Neural progenitor cell (in vitro differentiated cells): ENCODE measurements at regions not wholly inside any gene's neighbourhood (a gene's known extent, or its start where the extent isn't known, plus 50 kb on each side); places are given as distances from the start of the nearest gene placed in this dataset.

ENCODE experiments used
- DNase-seq: peaks from one replicate; pipeline ENCODE4 v3.0.0-alpha.2; 2016; ENCODE audit warnings: low spot score
- H2AFZ ChIP-seq: fragments of 200-600 bp; sonication (generic); replicated peaks from 2 replicates; pipeline ENCODE4 v1.6.1; 2016; ENCODE audit warnings: antibody characterized with exemption
- H3F3A ChIP-seq: fragments of 200-600 bp; sonication (generic); 2 replicates; pipeline ENCODE4 v1.6.1; 2016; ENCODE audit warnings: antibody characterized with exemption, low read depth
- H3K27ac ChIP-seq: fragments of 200-600 bp; sonication (generic); 2 replicates; pipeline ENCODE4 v1.5.1; 2016; ENCODE audit warnings: mild to moderate bottlenecking
- H3K27me3 ChIP-seq: fragments of 200-600 bp; sonication (generic); 2 replicates; pipeline ENCODE4 v1.6.1; 2016; ENCODE audit warnings: mild to moderate bottlenecking, moderate library complexity
- H3K36me3 ChIP-seq: fragments of 200-600 bp; sonication (generic); 2 replicates; pipeline ENCODE4 v1.5.1; 2016
- H3K4me1 ChIP-seq: fragments of 200-600 bp; sonication (generic); 2 replicates; pipeline ENCODE4 v1.6.1; 2016; ENCODE audit warnings: mixed run types
- H3K4me2 ChIP-seq: fragments of 200-600 bp; sonication (generic); 2 replicates; pipeline ENCODE4 v1.6.1; 2016
- H3K4me3 ChIP-seq: fragments of 200-600 bp; sonication (generic); 2 replicates; pipeline ENCODE4 v1.5.1; 2016
- H3K79me2 ChIP-seq: fragments of 200-600 bp; sonication (generic); 2 replicates; pipeline ENCODE4 v1.6.1; 2016; ENCODE audit warnings: low read depth
- H3K9ac ChIP-seq: fragments of 200-600 bp; sonication (generic); 2 replicates; pipeline ENCODE4 v1.6.1; 2016
- H3K9me3 ChIP-seq: fragments of 200-600 bp; sonication (generic); 2 replicates; pipeline ENCODE4 v1.5.1; 2016; ENCODE audit warnings: low read depth
- H4K20me1 ChIP-seq: fragments of 200-600 bp; sonication (generic); 2 replicates; pipeline ENCODE4 v1.6.1; 2016; ENCODE audit warnings: low read depth
- H3K27ac Mint-ChIP-seq: 3 replicates; pipeline ENCODE4 v1.8.0; 2021; ENCODE audit warnings: mixed read lengths
- H3K27me3 Mint-ChIP-seq: 2 replicates; pipeline ENCODE4 v1.8.0; 2022; ENCODE audit warnings: low read depth, mild to moderate bottlenecking, inconsistent platforms, moderate library complexity, mixed read lengths; ENCODE audit not compliant: insufficient read depth
- H3K36me3 Mint-ChIP-seq: 3 replicates; pipeline ENCODE4 v1.8.0; 2021; ENCODE audit warnings: mixed read lengths
- H3K4me1 Mint-ChIP-seq: 3 replicates; pipeline ENCODE4 v1.8.0; 2021; ENCODE audit warnings: mixed read lengths
- H3K4me3 Mint-ChIP-seq: 3 replicates; pipeline ENCODE4 v1.8.0; 2021; ENCODE audit warnings: mild to moderate bottlenecking, moderate library complexity, mixed read lengths
- H3K9me3 Mint-ChIP-seq: 3 replicates; pipeline ENCODE4 v1.8.0; 2020; ENCODE audit warnings: mixed read lengths
- EZH2 ChIP-seq: fragments of 200-600 bp; sonication (generic); IDR thresholded peaks from 2 replicates; pipeline ENCODE4 v1.6.1; 2017; ENCODE audit warnings: antibody characterized with exemption, mild to moderate bottlenecking, moderate library complexity
- EZH2phosphoT487 ChIP-seq: fragments of 200-600 bp; sonication (generic); IDR thresholded peaks from 2 replicates; pipeline ENCODE4 v1.6.1; 2017; ENCODE audit warnings: antibody characterized with exemption
- TF ChIP-seq, protein P1 (sequence below): fragments of 200-600 bp; sonication (generic); IDR thresholded peaks from 2 replicates; pipeline ENCODE4 v1.5.1; 2017; ENCODE audit warnings: antibody characterized with exemption, mild to moderate bottlenecking

- no peaks in the 10 kb centered on the region for H3K36me3 ChIP-seq
- TF ChIP-seq EZH2phosphoT487 (no peak), EZH2 (no peak)
- TF ChIP-seq, protein P1, sequence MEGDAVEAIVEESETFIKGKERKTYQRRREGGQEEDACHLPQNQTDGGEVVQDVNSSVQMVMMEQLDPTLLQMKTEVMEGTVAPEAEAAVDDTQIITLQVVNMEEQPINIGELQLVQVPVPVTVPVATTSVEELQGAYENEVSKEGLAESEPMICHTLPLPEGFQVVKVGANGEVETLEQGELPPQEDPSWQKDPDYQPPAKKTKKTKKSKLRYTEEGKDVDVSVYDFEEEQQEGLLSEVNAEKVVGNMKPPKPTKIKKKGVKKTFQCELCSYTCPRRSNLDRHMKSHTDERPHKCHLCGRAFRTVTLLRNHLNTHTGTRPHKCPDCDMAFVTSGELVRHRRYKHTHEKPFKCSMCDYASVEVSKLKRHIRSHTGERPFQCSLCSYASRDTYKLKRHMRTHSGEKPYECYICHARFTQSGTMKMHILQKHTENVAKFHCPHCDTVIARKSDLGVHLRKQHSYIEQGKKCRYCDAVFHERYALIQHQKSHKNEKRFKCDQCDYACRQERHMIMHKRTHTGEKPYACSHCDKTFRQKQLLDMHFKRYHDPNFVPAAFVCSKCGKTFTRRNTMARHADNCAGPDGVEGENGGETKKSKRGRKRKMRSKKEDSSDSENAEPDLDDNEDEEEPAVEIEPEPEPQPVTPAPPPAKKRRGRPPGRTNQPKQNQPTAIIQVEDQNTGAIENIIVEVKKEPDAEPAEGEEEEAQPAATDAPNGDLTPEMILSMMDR, result no peak
- no peaks in the 10 kb centered on the region for H3K79me2 ChIP-seq
- no peak for DNase-seq
- H4K20me1 ChIP-seq, result no peaks in the 10 kb centered on the region
- H3K4me3 Mint-ChIP-seq, result no peak overlapping the region
- H3K4me1 Mint-ChIP-seq, result peaks cover 21% of the 10 kb centered on the region
- no peak overlapping the region for H3K27ac Mint-ChIP-seq
- H3K4me2 ChIP-seq, result no peak overlapping the region
- no peaks in the 10 kb centered on the region for H3K27me3 ChIP-seq
- H3K4me3 ChIP-seq, result no peak overlapping the region
- H3K9me3 Mint-ChIP-seq, result no peaks in the 10 kb centered on the region
- no peaks in the 10 kb centered on the region for H3K4me1 ChIP-seq
- H3K9me3 ChIP-seq, result no peaks in the 10 kb centered on the region
- no peaks in the 10 kb centered on the region for H3F3A ChIP-seq
- H2AFZ ChIP-seq, result no peak overlapping the region
- no peak overlapping the region for H3K9ac ChIP-seq
- H3K27me3 Mint-ChIP-seq, result peaks cover 11% of the 10 kb centered on the region
- no peak overlapping the region for H3K27ac ChIP-seq
- no peaks in the 10 kb centered on the region for H3K36me3 Mint-ChIP-seq
These were observed 68.6 kb upstream of the ITGA11 start for GRCh38 chr15:68500363-68501258.

DNA sequence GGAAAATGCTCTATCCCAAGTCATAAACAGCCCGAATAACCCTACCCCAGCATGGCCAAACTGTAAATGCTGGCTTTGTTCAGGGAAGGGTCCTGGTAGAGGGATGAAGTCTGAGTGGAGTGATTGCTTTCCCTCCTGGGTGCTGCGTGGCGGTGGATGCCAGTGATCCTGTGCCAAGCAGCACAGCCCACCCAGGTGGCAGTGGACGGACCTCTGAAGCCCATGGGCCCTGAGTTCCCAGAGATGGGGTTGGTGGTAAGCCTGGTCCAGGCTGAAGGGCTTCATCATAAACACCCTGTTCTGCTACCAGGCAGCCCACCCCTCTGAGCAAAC is 69.3 kb upstream of the ITGA11 start:
- Histone ChIP-seq H3K4me3 (no peak overlapping the region), H2AFZ (no peak overlapping the region), H3F3A (no peaks in the 10 kb centered on the region), H3K4me1 (no peaks in the 10 kb centered on the region), H3K79me2 (no peaks in the 10 kb centered on the region), H3K4me2 (no peak overlapping the region), H3K9ac (no peak overlapping the region), H3K9me3 (no peaks in the 10 kb centered on the region), H3K27ac (no peak overlapping the region), H3K27me3 (no peaks in the 10 kb centered on the region), H4K20me1 (no peaks in the 10 kb centered on the region), H3K36me3 (no peaks in the 10 kb centered on the region)
- no peak for DNase-seq
- Mint-ChIP-seq H3K27me3 (peaks cover 11% of the 10 kb centered on the region), H3K9me3 (no peaks in the 10 kb centered on the region), H3K36me3 (no peaks in the 10 kb centered on the region), H3K27ac (no peak overlapping the region), H3K4me1 (peaks cover 21% of the 10 kb centered on the region), H3K4me3 (no peak overlapping the region)
- TF ChIP-seq EZH2 (no peak), EZH2phosphoT487 (no peak)
- TF ChIP-seq, protein P1, result no peak

DNA sequence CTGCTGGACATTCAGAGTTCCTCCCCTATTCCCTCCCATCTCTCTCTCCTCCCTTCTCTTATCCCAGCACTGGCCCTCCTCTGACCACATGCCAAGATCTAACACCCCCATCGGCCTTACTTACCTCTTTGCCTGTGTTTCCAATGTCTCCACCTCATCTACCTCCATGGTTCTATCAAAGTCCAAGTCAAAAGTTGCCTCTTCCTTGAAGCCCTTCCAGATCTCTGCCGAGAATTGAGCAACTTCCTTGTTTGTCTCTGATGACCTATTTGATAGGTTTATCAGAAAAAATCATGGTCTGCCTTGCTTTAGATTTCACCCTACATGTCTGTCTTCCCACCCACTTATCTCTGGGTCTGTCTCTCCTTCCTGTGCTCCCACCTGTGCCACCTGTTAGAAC is 69.7 kb upstream of the ITGA11 start:
- Histone ChIP-seq H3K4me3 (no peak overlapping the region), H3K9ac (no peak overlapping the region), H3K4me2 (no peak overlapping the region), H3K79me2 (no peaks in the 10 kb centered on the region), H3K9me3 (no peaks in the 10 kb centered on the region), H3K4me1 (no peaks in the 10 kb centered on the region), H3F3A (no peaks in the 10 kb centered on the region), H4K20me1 (no peaks in the 10 kb centered on the region), H2AFZ (no peak overlapping the region), H3K27me3 (no peaks in the 10 kb centered on the region), H3K36me3 (no peaks in the 10 kb centered on the region), H3K27ac (no peak overlapping the region)
- no peaks in the 10 kb centered on the region for H3K36me3 Mint-ChIP-seq
- H3K4me1 Mint-ChIP-seq, result peaks cover 21% of the 10 kb centered on the region
- no peak for TF ChIP-seq EZH2
- peaks cover 11% of the 10 kb centered on the region for H3K27me3 Mint-ChIP-seq
- H3K27ac Mint-ChIP-seq, result no peak overlapping the region
- no peaks in the 10 kb centered on the region for H3K9me3 Mint-ChIP-seq
- H3K4me3 Mint-ChIP-seq, result no peak overlapping the region
- DNase-seq, result no peak

GRCh38 chr15:68502398-68502901 is 70.5 kb upstream of the ITGA11 start:
- H3K9me3 ChIP-seq, result no peaks in the 10 kb centered on the region
- H3K79me2 ChIP-seq, result no peaks in the 10 kb centered on the region
- H2AFZ ChIP-seq, result no peak overlapping the region
- no peak overlapping the region for H3K27ac ChIP-seq
- no peak overlapping the region for H3K4me3 ChIP-seq
- H4K20me1 ChIP-seq, result no peaks in the 10 kb centered on the region
- no peaks in the 10 kb centered on the region for H3F3A ChIP-seq
- Mint-ChIP-seq H3K4me3 (no peak overlapping the region), H3K4me1 (peaks cover 21% of the 10 kb centered on the region), H3K27me3 (peaks cover 13% of the 10 kb centered on the region), H3K27ac (peak overlapping the region; percentile 4), H3K36me3 (no peaks in the 10 kb centered on the region), H3K9me3 (no peaks in the 10 kb centered on the region)
- TF ChIP-seq EZH2phosphoT487 (no peak), EZH2 (no peak)
- TF ChIP-seq, protein P1, result no peak
- no peak overlapping the region for H3K9ac ChIP-seq
- DNase-seq, result no peak
- no peak overlapping the region for H3K4me2 ChIP-seq
- no peaks in the 10 kb centered on the region for H3K36me3 ChIP-seq
- H3K4me1 ChIP-seq, result no peaks in the 10 kb centered on the region
- no peaks in the 10 kb centered on the region for H3K27me3 ChIP-seq
